CD4-positive, alpha-beta memory T cell (primary cell): ENCODE measurements at regions not wholly inside any gene's neighbourhood (a gene's known extent, or its start where the extent isn't known, plus 50 kb on each side); places are given as distances from the start of the nearest gene placed in this dataset.

ENCODE experiments used
- CTCF ChIA-PET: fragments of 350-600 bp; sonication (Branson Sonifier 250); formaldehyde crosslinking; loops from one replicate; lab custom pipeline; 2021; ENCODE audit warnings: inconsistent platforms; ENCODE audit not compliant: partially characterized antibody; lab: Charles Lee
- POLR2A ChIA-PET: fragments of 350-600 bp; sonication (Branson Sonifier 250); formaldehyde crosslinking; loops from one replicate; lab custom pipeline; 2021; ENCODE audit not compliant: partially characterized antibody; lab: Charles Lee
- DNase-seq, 5 donors: peaks; one replicate each; pipeline versions ENCODE4 v3.0.0 to v3.0.0-alpha.2; 2020 to 2022; ENCODE audit warnings: mixed read lengths in 1 of 5
- H3K27ac ChIP-seq: one replicate; pipeline ENCODE4 v1.7.0; 2013; ENCODE audit warnings: low read depth, low read length
- H3K27me3 ChIP-seq: 2 replicates; pipeline ENCODE4 v1.7.0; 2013; ENCODE audit warnings: mild to moderate bottlenecking, low read length, moderate library complexity; ENCODE audit not compliant: insufficient read depth
- H3K36me3 ChIP-seq: 2 replicates; pipeline ENCODE4 v1.7.0; 2013; ENCODE audit warnings: mild to moderate bottlenecking, low read length, moderate library complexity; ENCODE audit not compliant: insufficient read depth
- H3K4me1 ChIP-seq: 2 replicates; pipeline ENCODE4 v1.7.0; 2013; ENCODE audit warnings: mild to moderate bottlenecking, low read length, moderate library complexity; ENCODE audit not compliant: insufficient read depth
- H3K4me3 ChIP-seq, 2 donors: one replicate each; pipeline ENCODE4 v1.7.0; 2013; ENCODE audit warnings: low read length in 2 of 2, mild to moderate bottlenecking in 1 of 2
- H3K9me3 ChIP-seq, 2 donors: one replicate each; pipeline ENCODE4 v1.7.0; 2013; ENCODE audit warnings: low read length in 2 of 2, control low read depth in 1 of 2; ENCODE audit not compliant: control insufficient read depth in 1 of 2
- H3K27ac Mint-ChIP-seq, 7 donors: one replicate each; pipeline ENCODE4 v1.8.0; 2020 to 2021; ENCODE audit warnings: mixed read lengths in 7 of 7, mild to moderate bottlenecking in 6 of 7, inconsistent platforms in 3 of 7, moderate library complexity in 3 of 7
- H3K27me3 Mint-ChIP-seq, 2 donors: one replicate each; pipeline ENCODE4 v1.8.0; 2020 to 2021; ENCODE audit warnings: mixed read lengths in 2 of 2
- H3K36me3 Mint-ChIP-seq, 2 donors: one replicate each; pipeline ENCODE4 v1.8.0; 2020 to 2021; ENCODE audit warnings: mixed read lengths in 2 of 2, inconsistent platforms in 1 of 2, mild to moderate bottlenecking in 1 of 2
- H3K4me1 Mint-ChIP-seq, 4 donors: one replicate each; pipeline ENCODE4 v1.8.0; 2020 to 2021; ENCODE audit warnings: mixed read lengths in 4 of 4, mild to moderate bottlenecking in 1 of 4
- H3K4me3 Mint-ChIP-seq, 8 donors: one replicate each; pipeline ENCODE4 v1.8.0; 2020 to 2021; ENCODE audit warnings: mixed read lengths in 8 of 8, mild to moderate bottlenecking in 7 of 8, moderate library complexity in 6 of 8, inconsistent platforms in 3 of 8
- H3K9me3 Mint-ChIP-seq, 8 donors: one replicate each; pipeline ENCODE4 v1.8.0; 2020 to 2021; ENCODE audit warnings: mixed read lengths in 8 of 8, mild to moderate bottlenecking in 5 of 8, inconsistent platforms in 3 of 8, moderate library complexity in 1 of 8
- intact Hi-C: fragments of 100-400 bp; cut with micrococcal nuclease; formaldehyde crosslinking; loops from one replicate; pipeline ENCODE4 v1.15.1; 2023

DNA sequence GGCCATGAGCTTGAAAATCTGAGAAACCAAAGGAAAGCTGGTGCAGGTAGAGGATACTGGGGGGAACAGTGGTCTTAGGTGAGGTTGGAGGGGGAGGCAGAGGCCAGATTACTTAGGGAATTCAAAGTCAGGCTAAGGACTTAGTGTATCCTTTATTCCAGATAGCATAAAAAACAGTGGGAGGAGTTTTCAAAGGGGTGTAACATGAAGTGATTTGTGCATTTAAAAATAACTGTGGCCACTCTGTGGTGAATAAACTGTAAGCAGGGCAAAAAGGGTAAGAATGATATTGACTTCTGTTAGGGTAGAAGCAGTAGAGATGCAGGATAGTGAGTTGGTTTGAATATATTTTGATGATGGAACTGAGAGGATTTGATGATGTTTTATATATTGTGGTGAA is 313.2 kb downstream of the EMP1 start:
- no peak for DNase-seq
- Histone ChIP-seq H3K27ac (no peak overlapping the region), H3K4me3 (no peak overlapping the region), H3K4me1 (no peaks in the 10 kb centered on the region), H3K36me3 (no peaks in the 10 kb centered on the region), H3K9me3 (no peaks in the 10 kb centered on the region), H3K27me3 (no peaks in the 10 kb centered on the region)
- H3K4me1 Mint-ChIP-seq, result no peaks in the 10 kb centered on the region
- no peak overlapping the region for H3K27ac Mint-ChIP-seq
- ChIA-PET POLR2A (no interaction called here), CTCF (no interaction called here)
- peaks cover 0 to 23% (median 7%) of the 10 kb centered on the region in 8 donors for H3K9me3 Mint-ChIP-seq
- no peaks in the 10 kb centered on the region for H3K36me3 Mint-ChIP-seq
- intact Hi-C loops, result no loop called here
- no peaks in the 10 kb centered on the region for H3K27me3 Mint-ChIP-seq
- no peak overlapping the region for H3K4me3 Mint-ChIP-seq

GRCh38 chr12:13505636-13506035 is 309.1 kb downstream of the EMP1 start:
- no peak overlapping the region for H3K27ac ChIP-seq
- no peaks in the 10 kb centered on the region for H3K9me3 ChIP-seq
- no peak for DNase-seq
- H3K27ac Mint-ChIP-seq, result no peak overlapping the region
- no peaks in the 10 kb centered on the region for H3K4me1 Mint-ChIP-seq
- no peaks in the 10 kb centered on the region for H3K36me3 ChIP-seq
- intact Hi-C loops, result no loop called here
- no peaks in the 10 kb centered on the region for H3K36me3 Mint-ChIP-seq
- peaks cover 0 to 1% (median 0%) of the 10 kb centered on the region in 8 donors for H3K9me3 Mint-ChIP-seq
- H3K4me3 ChIP-seq, result no peak overlapping the region
- H3K4me3 Mint-ChIP-seq, result no peak overlapping the region
- H3K27me3 Mint-ChIP-seq, result no peaks in the 10 kb centered on the region
- ChIA-PET POLR2A (no interaction called here), CTCF (no interaction called here)
- H3K4me1 ChIP-seq, result no peaks in the 10 kb centered on the region
- H3K27me3 ChIP-seq, result no peaks in the 10 kb centered on the region

GRCh38 chr12:13505224-13505623 is 308.7 kb downstream of the EMP1 start:
- Histone ChIP-seq H3K9me3 (no peaks in the 10 kb centered on the region), H3K27ac (no peak overlapping the region), H3K4me1 (no peaks in the 10 kb centered on the region), H3K4me3 (no peak overlapping the region), H3K36me3 (no peaks in the 10 kb centered on the region), H3K27me3 (no peaks in the 10 kb centered on the region)
- Mint-ChIP-seq H3K9me3 (peaks cover 0 to 1% (median 0%) of the 10 kb centered on the region in 8 donors), H3K27me3 (no peaks in the 10 kb centered on the region), H3K4me3 (no peak overlapping the region), H3K27ac (no peak overlapping the region), H3K36me3 (no peaks in the 10 kb centered on the region), H3K4me1 (no peaks in the 10 kb centered on the region)
- intact Hi-C loops, result no loop called here
- ChIA-PET CTCF (no interaction called here), POLR2A (no interaction called here)
- DNase-seq, result no peak

DNA sequence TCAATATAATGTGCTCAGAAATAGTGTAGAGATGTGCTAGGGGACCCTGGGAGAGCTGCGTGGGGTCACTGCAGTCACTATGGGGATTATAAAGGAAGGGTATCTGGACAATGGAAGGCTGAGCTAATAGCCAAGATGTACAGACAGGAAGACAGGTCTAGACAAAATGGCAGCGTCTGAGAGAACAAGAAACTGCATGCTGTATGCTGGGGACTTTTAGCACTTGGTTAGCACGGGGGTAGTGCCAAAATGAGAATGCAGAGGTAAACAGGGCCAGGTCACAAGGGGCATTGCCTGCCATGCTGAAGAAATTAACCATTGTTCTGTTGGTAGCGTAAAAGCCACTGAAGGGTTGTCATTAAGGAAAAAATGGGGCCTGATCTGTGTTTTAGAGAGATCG is 308.2 kb downstream of the EMP1 start:
- Mint-ChIP-seq H3K36me3 (no peaks in the 10 kb centered on the region), H3K27ac (no peak overlapping the region), H3K4me1 (no peaks in the 10 kb centered on the region), H3K27me3 (no peaks in the 10 kb centered on the region), H3K4me3 (no peak overlapping the region), H3K9me3 (peaks cover 0 to 1% (median 0%) of the 10 kb centered on the region in 8 donors)
- Histone ChIP-seq H3K9me3 (no peaks in the 10 kb centered on the region), H3K36me3 (no peaks in the 10 kb centered on the region), H3K27ac (no peak overlapping the region), H3K27me3 (no peaks in the 10 kb centered on the region), H3K4me3 (no peak overlapping the region), H3K4me1 (no peaks in the 10 kb centered on the region)
- DNase-seq, result no peak
- CTCF ChIA-PET, result no interaction called here
- POLR2A ChIA-PET, result no interaction called here
- intact Hi-C loops, result no loop called here

DNA sequence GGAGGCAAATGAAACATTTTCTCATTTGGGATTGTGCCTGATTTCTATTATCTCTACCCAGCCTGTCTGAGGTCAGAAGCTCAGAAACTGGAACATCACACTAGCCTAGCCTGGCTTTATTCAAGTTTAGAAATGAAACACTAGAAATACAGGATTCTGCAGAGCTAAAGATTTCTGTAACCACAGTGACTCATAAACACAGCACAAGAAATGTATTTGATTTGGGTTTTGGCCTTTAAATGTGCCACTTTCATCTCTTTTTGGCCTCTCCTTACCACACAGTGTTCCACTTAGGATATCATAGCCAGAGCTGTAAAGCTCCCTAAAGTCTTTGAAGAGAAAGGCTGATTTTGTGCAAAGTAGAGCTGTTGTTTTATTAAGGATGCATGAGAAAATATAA is 307.5 kb downstream of the EMP1 start:
- Histone ChIP-seq H3K27ac (no peak overlapping the region), H3K9me3 (no peaks in the 10 kb centered on the region), H3K4me3 (no peak overlapping the region), H3K36me3 (no peaks in the 10 kb centered on the region), H3K4me1 (no peaks in the 10 kb centered on the region), H3K27me3 (no peaks in the 10 kb centered on the region)
- intact Hi-C loops, result no loop called here
- Mint-ChIP-seq H3K4me1 (no peaks in the 10 kb centered on the region), H3K9me3 (peaks cover 0 to 1% (median 0%) of the 10 kb centered on the region in 8 donors), H3K36me3 (no peaks in the 10 kb centered on the region), H3K4me3 (no peak overlapping the region), H3K27ac (no peak overlapping the region), H3K27me3 (peaks cover 0 to 3% of the 10 kb centered on the region in 2 donors)
- no peak for DNase-seq
- ChIA-PET POLR2A (no interaction called here), CTCF (no interaction called here)

DNA sequence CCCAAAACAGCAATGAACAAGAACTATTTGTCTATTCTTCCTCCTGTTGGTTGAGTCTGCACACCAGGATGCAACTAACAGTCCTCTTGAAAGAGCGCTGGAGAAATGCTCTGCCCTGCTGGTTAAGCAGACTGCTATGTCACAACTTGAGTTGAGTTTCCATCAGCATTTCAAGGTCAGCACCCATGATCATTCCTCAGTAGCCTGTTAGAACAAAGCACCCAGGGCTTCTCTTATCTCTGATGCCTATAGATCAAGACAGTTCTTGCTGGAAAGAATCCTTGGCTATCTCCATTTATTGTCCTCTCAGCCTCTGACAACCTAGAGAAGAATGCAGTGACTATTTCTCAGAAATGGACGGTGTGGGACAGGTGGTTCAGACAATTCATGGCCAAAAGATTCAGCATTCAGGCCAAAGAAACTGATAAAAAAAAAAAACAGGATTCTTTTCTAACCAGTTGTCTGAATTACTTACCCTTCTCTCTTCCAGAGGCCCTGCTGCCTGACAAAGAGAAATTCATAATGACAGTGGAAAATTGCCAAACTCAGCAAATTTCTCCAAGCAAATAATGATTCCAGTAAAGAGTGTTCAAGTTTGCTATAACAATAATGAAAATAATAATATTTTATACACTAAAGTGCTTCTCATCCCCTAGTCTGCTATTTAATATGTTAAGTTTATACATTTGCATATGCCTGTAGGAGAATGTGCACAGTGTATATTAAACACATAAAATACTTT is 306.7 kb downstream of the EMP1 start:
- Histone ChIP-seq H3K4me3 (no peak overlapping the region), H3K27ac (no peak overlapping the region), H3K4me1 (no peaks in the 10 kb centered on the region), H3K27me3 (no peaks in the 10 kb centered on the region), H3K36me3 (no peaks in the 10 kb centered on the region), H3K9me3 (no peaks in the 10 kb centered on the region)
- Mint-ChIP-seq H3K4me3 (no peak overlapping the region), H3K27ac (no peak overlapping the region), H3K27me3 (peaks cover 0 to 5% of the 10 kb centered on the region in 2 donors), H3K36me3 (no peaks in the 10 kb centered on the region), H3K9me3 (peaks cover 0 to 1% (median 0%) of the 10 kb centered on the region in 8 donors), H3K4me1 (no peaks in the 10 kb centered on the region)
- CTCF ChIA-PET, result no interaction called here
- intact Hi-C loops, result no loop called here
- POLR2A ChIA-PET, result no interaction called here
- DNase-seq, result no peak

DNA sequence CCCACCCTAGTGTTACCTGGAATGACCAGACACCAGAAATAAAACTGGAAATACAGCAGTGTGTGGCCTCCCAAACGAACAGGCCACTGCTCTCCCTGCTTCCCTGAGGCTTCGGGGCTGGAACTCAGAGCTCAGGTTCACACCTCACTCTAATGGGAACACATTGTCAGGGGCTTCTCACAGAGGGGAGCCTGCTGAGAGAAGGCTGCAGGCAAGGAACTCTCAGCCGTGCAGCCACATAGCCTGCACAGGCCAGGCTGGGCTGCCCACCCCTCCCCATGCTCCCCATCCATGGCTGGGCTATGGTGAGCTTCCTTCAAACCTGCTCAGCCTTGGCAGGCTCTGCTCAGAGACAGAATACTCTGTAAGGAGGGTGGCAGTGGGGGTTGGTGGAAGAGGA is 302.5 kb downstream of the EMP1 start:
- no peak for DNase-seq
- H3K4me3 Mint-ChIP-seq, result no peak overlapping the region
- CTCF ChIA-PET, result no interaction called here

More for the DNA sequence above, 302.5 kb downstream of the EMP1 start:
- no peaks in the 10 kb centered on the region for H3K9me3 ChIP-seq
- H3K36me3 ChIP-seq, result no peaks in the 10 kb centered on the region
- Mint-ChIP-seq H3K36me3 (no peaks in the 10 kb centered on the region), H3K9me3 (peaks cover 0 to 5% (median 0%) of the 10 kb centered on the region in 8 donors), H3K4me1 (no peaks in the 10 kb centered on the region), H3K27ac (peak overlapping the region in 1 of 7 donors; percentile 31), H3K27me3 (peaks cover 6 to 16% of the 10 kb centered on the region in 2 donors)
- no peak overlapping the region for H3K4me3 ChIP-seq
- no peaks in the 10 kb centered on the region for H3K27me3 ChIP-seq
- intact Hi-C loops, result no loop called here
- POLR2A ChIA-PET, result no interaction called here
- no peaks in the 10 kb centered on the region for H3K4me1 ChIP-seq
- H3K27ac ChIP-seq, result no peak overlapping the region
